ENCODE measurements at regions not wholly inside any gene's neighbourhood (a gene's known extent, or its start where the extent isn't known, plus 50 kb on each side); places are given as distances from the start of the nearest gene placed in this dataset.

DNA sequence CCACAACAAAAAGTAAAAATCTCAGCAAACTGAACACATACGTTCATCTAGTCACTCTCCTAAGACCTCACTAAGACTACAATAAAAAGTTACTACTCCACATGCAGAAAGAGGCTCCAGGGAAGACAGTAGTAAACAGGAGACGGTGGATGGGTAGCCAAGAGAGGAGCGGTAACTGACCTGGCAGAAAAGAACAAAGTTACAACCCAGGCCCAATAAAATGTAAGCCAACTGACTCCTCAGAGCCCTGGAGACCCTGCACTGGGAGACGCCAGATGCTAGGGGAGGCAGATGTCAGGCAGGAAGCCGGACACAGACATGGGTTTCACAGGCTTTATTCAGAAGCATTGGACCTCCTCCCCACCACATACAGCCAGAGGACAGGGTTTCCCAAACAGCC lies 181.1 kb upstream of the NFE2L3 start:
- TF ChIP-seq, protein P1, sequence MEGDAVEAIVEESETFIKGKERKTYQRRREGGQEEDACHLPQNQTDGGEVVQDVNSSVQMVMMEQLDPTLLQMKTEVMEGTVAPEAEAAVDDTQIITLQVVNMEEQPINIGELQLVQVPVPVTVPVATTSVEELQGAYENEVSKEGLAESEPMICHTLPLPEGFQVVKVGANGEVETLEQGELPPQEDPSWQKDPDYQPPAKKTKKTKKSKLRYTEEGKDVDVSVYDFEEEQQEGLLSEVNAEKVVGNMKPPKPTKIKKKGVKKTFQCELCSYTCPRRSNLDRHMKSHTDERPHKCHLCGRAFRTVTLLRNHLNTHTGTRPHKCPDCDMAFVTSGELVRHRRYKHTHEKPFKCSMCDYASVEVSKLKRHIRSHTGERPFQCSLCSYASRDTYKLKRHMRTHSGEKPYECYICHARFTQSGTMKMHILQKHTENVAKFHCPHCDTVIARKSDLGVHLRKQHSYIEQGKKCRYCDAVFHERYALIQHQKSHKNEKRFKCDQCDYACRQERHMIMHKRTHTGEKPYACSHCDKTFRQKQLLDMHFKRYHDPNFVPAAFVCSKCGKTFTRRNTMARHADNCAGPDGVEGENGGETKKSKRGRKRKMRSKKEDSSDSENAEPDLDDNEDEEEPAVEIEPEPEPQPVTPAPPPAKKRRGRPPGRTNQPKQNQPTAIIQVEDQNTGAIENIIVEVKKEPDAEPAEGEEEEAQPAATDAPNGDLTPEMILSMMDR (conservative IDR thresholded peaks at IDR 0.05), result no peak
- Mint-ChIP-seq H3K27me3 (peaks cover 5% of the 10 kb centered on the region), H3K4me3 (no peak overlapping the region), H3K4me1 (ENCODE audit: unreplicated experiment) (no peaks in the 10 kb centered on the region), H3K36me3 (no peaks in the 10 kb centered on the region), H3K9me3 (no peaks in the 10 kb centered on the region), H3K27ac (no peak overlapping the region)
- no peak for DNase-seq (ENCODE audit: extremely low spot score, unreplicated experiment)

DNA sequence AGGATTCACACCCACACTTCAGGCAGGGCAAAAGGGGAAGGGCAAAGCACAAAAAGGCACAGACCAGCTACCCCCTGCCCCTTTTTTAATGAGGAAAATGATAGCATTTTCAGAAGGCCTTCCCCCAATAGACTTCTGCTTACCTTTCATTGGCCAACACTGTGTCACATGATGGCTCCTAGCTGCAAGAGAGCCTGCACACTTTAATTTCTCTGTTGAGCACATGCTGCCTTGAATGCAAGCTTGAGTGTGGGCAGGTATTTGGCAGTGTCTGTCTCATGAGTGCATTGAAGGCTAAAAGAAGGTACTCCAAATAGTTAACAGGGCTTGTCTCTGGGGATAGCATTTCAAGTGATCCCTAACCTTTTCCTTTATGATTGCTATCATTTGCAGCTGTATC lies 175.4 kb upstream of the NFE2L3 start:
- H3K27me3 Mint-ChIP-seq, result no peaks in the 10 kb centered on the region
- no peaks in the 10 kb centered on the region for H3K9me3 Mint-ChIP-seq
- DNase-seq (ENCODE audit: extremely low spot score, unreplicated experiment), result no peak
- no peak overlapping the region for H3K4me3 Mint-ChIP-seq
- H3K36me3 Mint-ChIP-seq, result no peaks in the 10 kb centered on the region
- H3K4me1 Mint-ChIP-seq (ENCODE audit: unreplicated experiment), result no peaks in the 10 kb centered on the region
- TF ChIP-seq, protein P1 (conservative IDR thresholded peaks at IDR 0.05), result no peak
- H3K27ac Mint-ChIP-seq, result no peak overlapping the region

DNA sequence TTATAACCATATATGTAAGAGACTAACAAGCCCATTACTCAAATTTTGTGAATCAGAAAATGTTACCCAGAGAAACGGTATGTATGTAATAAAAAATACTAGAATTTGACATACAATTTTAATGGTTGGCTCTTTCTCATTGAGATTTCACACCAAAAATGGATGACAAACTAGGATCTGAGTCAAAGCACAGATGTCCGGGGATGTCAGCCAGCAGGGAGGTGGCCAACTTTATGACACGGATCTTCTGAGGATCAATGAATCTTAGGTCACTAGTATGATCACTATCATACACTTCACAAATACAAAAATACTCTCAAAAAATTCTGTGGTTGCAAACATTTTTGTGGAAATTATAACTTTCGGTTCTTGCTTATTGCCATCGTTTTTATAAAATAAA lies 173.5 kb upstream of the NFE2L3 start:
- no peaks in the 10 kb centered on the region for H3K36me3 Mint-ChIP-seq
- H3K27me3 Mint-ChIP-seq, result no peaks in the 10 kb centered on the region
- TF ChIP-seq, protein P1 (conservative IDR thresholded peaks at IDR 0.05), result no peak
- no peak overlapping the region for H3K27ac Mint-ChIP-seq
- no peaks in the 10 kb centered on the region for H3K9me3 Mint-ChIP-seq
- no peaks in the 10 kb centered on the region for H3K4me1 Mint-ChIP-seq (ENCODE audit: unreplicated experiment)
- no peak for DNase-seq (ENCODE audit: extremely low spot score, unreplicated experiment)
- H3K4me3 Mint-ChIP-seq, result no peak overlapping the region

DNA sequence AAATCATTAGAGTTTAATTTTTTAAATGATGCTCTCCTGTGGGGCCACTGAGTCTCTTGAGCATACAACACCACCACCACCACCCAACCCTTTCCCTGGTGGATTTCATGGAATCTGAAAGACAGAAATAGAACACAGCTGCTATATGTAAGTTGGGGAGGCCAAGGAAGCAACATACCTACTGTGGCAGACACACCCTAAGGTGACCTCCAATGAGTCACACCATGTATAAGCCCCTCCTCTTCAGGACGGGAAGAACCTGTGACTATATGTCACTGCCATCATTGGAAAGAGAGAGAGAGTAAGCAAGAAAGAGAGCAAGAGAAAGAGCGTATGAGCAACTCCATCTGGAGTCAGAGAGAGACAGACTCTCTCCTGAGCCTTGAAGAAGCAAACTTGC lies 172.4 kb upstream of the NFE2L3 start:
- H3K27me3 Mint-ChIP-seq, result no peaks in the 10 kb centered on the region
- H3K4me1 Mint-ChIP-seq (ENCODE audit: unreplicated experiment), result no peaks in the 10 kb centered on the region

DNA sequence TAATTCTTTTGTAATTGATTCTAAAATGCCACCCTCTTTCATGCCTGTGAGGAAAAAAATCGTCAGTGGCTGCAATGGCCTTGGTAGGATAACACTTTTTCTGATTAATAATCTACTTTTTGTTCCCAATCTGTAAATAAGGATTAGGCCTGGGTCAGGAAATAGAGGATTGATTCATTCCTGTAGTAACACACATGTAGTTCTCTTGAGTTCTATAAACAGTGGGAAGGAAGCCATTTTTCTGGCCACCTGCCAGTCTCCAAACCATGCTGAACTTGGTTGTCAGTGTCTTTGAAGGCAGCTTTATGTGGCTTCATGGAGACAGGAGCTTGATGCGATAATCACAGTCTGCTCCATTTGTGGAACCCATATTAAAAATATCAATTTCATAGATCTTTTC lies 169.3 kb upstream of the NFE2L3 start:
- H3K4me3 Mint-ChIP-seq, result no peak overlapping the region
- H3K27ac Mint-ChIP-seq, result no peak overlapping the region
- TF ChIP-seq, protein P1 (conservative IDR thresholded peaks at IDR 0.05), result no peak
- H3K4me1 Mint-ChIP-seq (ENCODE audit: unreplicated experiment), result peaks cover 5% of the 10 kb centered on the region
- no peaks in the 10 kb centered on the region for H3K36me3 Mint-ChIP-seq
- H3K9me3 Mint-ChIP-seq, result no peaks in the 10 kb centered on the region
- peaks cover 3% of the 10 kb centered on the region for H3K27me3 Mint-ChIP-seq
- no peak for DNase-seq (ENCODE audit: extremely low spot score, unreplicated experiment)

More for the DNA sequence above, 172.4 kb upstream of the NFE2L3 start:
- no peak for DNase-seq (ENCODE audit: extremely low spot score, unreplicated experiment)
- Mint-ChIP-seq H3K36me3 (no peaks in the 10 kb centered on the region), H3K27ac (no peak overlapping the region), H3K4me3 (no peak overlapping the region), H3K9me3 (no peaks in the 10 kb centered on the region)
- TF ChIP-seq, protein P1 (conservative IDR thresholded peaks at IDR 0.05), result no peak

DNA sequence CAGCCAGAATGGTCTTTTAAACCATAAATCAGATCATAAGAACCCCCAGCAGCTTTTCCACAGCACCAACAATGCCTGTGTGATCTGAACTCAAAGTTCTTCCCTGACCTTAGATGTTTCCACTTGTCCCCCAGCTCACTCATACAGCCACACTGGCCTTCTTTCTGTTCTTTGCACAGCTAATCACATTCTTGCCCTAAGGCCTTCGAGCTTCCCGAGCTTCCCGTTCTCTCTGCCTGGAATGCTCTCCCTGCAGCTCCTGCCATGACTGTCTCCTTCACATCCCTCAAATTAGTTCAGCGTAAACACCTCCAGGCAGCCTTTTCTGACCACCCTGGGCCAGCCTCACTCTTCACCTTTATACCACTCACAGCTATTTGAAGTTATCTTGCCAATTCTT lies 166.8 kb upstream of the NFE2L3 start:
- no peaks in the 10 kb centered on the region for H3K36me3 Mint-ChIP-seq
- peak overlapping the region; percentile 41 for H3K27ac Mint-ChIP-seq
- H3K9me3 Mint-ChIP-seq, result no peaks in the 10 kb centered on the region
- peaks cover 21% of the 10 kb centered on the region for H3K4me1 Mint-ChIP-seq (ENCODE audit: unreplicated experiment)
- no peak for DNase-seq (ENCODE audit: extremely low spot score, unreplicated experiment)
- TF ChIP-seq, protein P1 (conservative IDR thresholded peaks at IDR 0.05), result no peak
- no peak overlapping the region for H3K4me3 Mint-ChIP-seq
- H3K27me3 Mint-ChIP-seq, result peaks cover 3% of the 10 kb centered on the region
